Neuronal stem cell (in vitro differentiated cells): ENCODE measurements at regions not wholly inside any gene's neighbourhood (a gene's known extent, or its start where the extent isn't known, plus 50 kb on each side); places are given as distances from the start of the nearest gene placed in this dataset.
A peak's percentile ranks its signal among the peaks of the same experiment; 100 is the strongest.

Experiments
- DNase-seq: peaks from one replicate; pipeline ENCODE4 v3.0.0-alpha.2; 2013; ENCODE audit warnings: low spot score
- H2AFZ ChIP-seq: one replicate; pipeline ENCODE4 v1.6.1; 2013; ENCODE audit warnings: mild to moderate bottlenecking, low read length, inconsistent platforms
- H2AK5ac ChIP-seq: 2 replicates; pipeline ENCODE4 v1.6.1; 2013; ENCODE audit warnings: low read depth, mild to moderate bottlenecking, inconsistent platforms, low read length, moderate library complexity, mixed read lengths
- H2BK120ac ChIP-seq: 2 replicates; pipeline ENCODE4 v1.6.1; 2013; ENCODE audit warnings: low read depth, mild to moderate bottlenecking, inconsistent platforms, low read length, moderate library complexity, mixed read lengths
- H2BK12ac ChIP-seq: one replicate; pipeline ENCODE4 v1.6.1; 2013; ENCODE audit warnings: low read length, inconsistent platforms
- H2BK15ac ChIP-seq: 2 replicates; pipeline ENCODE4 v1.6.1; 2013; ENCODE audit warnings: mild to moderate bottlenecking, low read length, inconsistent platforms, mixed read lengths
- H2BK5ac ChIP-seq: one replicate; pipeline ENCODE4 v1.6.1; 2013; ENCODE audit warnings: inconsistent platforms, mild to moderate bottlenecking, low read length, moderate library complexity
- H3K14ac ChIP-seq: one replicate; pipeline ENCODE4 v1.6.1; 2013; ENCODE audit warnings: low read length, inconsistent platforms
- H3K18ac ChIP-seq: 2 replicates; pipeline ENCODE4 v1.6.1; 2013; ENCODE audit warnings: low read length, inconsistent platforms
- H3K23ac ChIP-seq: 2 replicates; pipeline ENCODE4 v1.6.1; 2013; ENCODE audit warnings: low read depth, mild to moderate bottlenecking, mixed read lengths, low read length, inconsistent platforms; ENCODE audit not compliant: poor library complexity
- H3K27ac ChIP-seq: replicated peaks from 3 replicates; pipeline ENCODE4 v1.5.1; 2013; ENCODE audit warnings: low read length, inconsistent platforms
- H3K27me3 ChIP-seq, 3 experiments: 2 replicates each; pipeline ENCODE4 v1.6.1; 2013; ENCODE audit warnings: low read length in 3 of 3, mild to moderate bottlenecking in 2 of 3, inconsistent platforms in 1 of 3, low read depth in 1 of 3, mixed read lengths in 1 of 3, moderate library complexity in 1 of 3; ENCODE audit not compliant: control insufficient read depth in 3 of 3, insufficient read depth in 3 of 3
- H3K36me3 ChIP-seq, 2 donors: replicated peaks in 1 of 2; 2 replicates each; pipeline ENCODE4 v1.6.1; 2013; ENCODE audit warnings: low read length in 2 of 2; ENCODE audit not compliant: control insufficient read depth in 2 of 2, insufficient read depth in 2 of 2
- H3K4ac ChIP-seq: 2 replicates; pipeline ENCODE4 v1.6.1; 2013; ENCODE audit warnings: inconsistent platforms, mild to moderate bottlenecking, low read length, moderate library complexity
- H3K4me1 ChIP-seq, 2 donors: 1 replicate in 1 of 2; 2 replicates in 1 of 2; pipeline ENCODE4 v1.6.1; 2013; ENCODE audit warnings: low read length in 2 of 2, low read depth in 1 of 2; ENCODE audit not compliant: control insufficient read depth in 2 of 2, insufficient read depth in 1 of 2
- H3K4me2 ChIP-seq: one replicate; pipeline ENCODE4 v1.6.1; 2013; ENCODE audit warnings: mild to moderate bottlenecking, low read length, inconsistent platforms; ENCODE audit not compliant: insufficient read depth, poor library complexity, severe bottlenecking
- H3K4me3 ChIP-seq, 2 donors: 2 replicates each; pipeline ENCODE4 v1.5.1; 2013; ENCODE audit warnings: low read length in 2 of 2, mild to moderate bottlenecking in 2 of 2, inconsistent platforms in 1 of 2, moderate library complexity in 1 of 2
- H3K79me1 ChIP-seq: one replicate; pipeline ENCODE4 v1.6.1; 2013; ENCODE audit warnings: low read depth, mild to moderate bottlenecking, inconsistent platforms, low read length, moderate library complexity
- H3K9ac ChIP-seq: one replicate; pipeline ENCODE4 v1.6.1; 2013; ENCODE audit warnings: mild to moderate bottlenecking, low read depth, low read length, inconsistent platforms; ENCODE audit not compliant: poor library complexity
- H3K9me3 ChIP-seq, 2 donors: replicated peaks in 1 of 2; 2 replicates each; pipeline versions ENCODE3 to v1.6.1; 2013; ENCODE audit warnings: low read length in 2 of 2, mild to moderate bottlenecking in 2 of 2, inconsistent platforms in 1 of 2, low read depth in 1 of 2, mixed read lengths in 1 of 2, moderate library complexity in 1 of 2; ENCODE audit not compliant: control insufficient read depth in 2 of 2, insufficient read depth in 1 of 2
- H4K8ac ChIP-seq: one replicate; pipeline ENCODE4 v1.6.1; 2013; ENCODE audit warnings: low read depth, mild to moderate bottlenecking, inconsistent platforms, low read length, moderate library complexity
- H4K91ac ChIP-seq: one replicate; pipeline ENCODE4 v1.6.1; 2013; ENCODE audit warnings: low read length, low read depth, mild to moderate bottlenecking, inconsistent platforms; ENCODE audit not compliant: poor library complexity
- WGBS, 2 donors: extraction: QIAGEN DNeasy Blood & Tissue Kit; methylation state at CpG; one replicate each; pipeline ENCODE4 v1.1.7; 2013; ENCODE audit warnings: missing lambda C conversion rate in 2 of 2, mixed read lengths in 1 of 2; ENCODE audit not compliant: insufficient read length in 2 of 2, insufficient replicate concordance in 1 of 2; ENCODE audit errors: extremely low coverage in 2 of 2; 5-methylcytosine and 5-hydroxymethylcytosine counted together

DNA sequence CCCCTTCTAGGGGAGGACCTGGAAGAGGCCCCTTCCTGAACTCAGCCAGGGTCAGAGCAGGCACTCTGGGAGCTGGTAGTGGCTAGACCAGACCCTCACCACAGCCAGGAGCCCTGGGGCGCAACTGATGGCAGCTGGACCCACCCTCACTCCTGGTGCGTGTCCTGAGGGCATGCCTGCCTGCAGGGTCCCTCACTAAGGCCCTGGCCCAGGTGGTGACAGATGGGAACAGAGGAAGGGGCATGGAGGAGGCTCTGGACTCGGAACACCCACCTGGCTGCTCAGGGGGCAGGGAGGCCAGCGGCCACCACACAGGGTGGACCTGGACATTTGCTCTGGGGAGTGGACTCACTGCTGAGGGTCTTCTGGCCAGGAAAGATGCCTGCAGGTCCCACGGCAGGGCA lies 342.2 kb upstream of the SFSWAP start:
- no peak overlapping the region for H4K91ac ChIP-seq
- peaks cover 0 to 4% (median 0%) of the 10 kb centered on the region in 3 experiments for H3K27me3 ChIP-seq
- H3K18ac ChIP-seq: no peak overlapping the region
- no peaks in the 10 kb centered on the region for H3K36me3 ChIP-seq
- peaks cover 0 to under 1% of the 10 kb centered on the region in 2 donors for H3K9me3 ChIP-seq
- no peak overlapping the region for H3K4me2 ChIP-seq
- H3K9ac ChIP-seq: no peak overlapping the region
- no peak overlapping the region for H2BK12ac ChIP-seq
- H2BK5ac ChIP-seq: peak overlapping the region; percentile 5
- peak overlapping the region; percentile 17 for H3K14ac ChIP-seq
- no peak for DNase-seq
- H3K27ac ChIP-seq: no peak overlapping the region
- H4K8ac ChIP-seq: no peak overlapping the region
- peaks cover 3 to 32% of the 10 kb centered on the region in 2 donors for H3K4me1 ChIP-seq
- H3K23ac ChIP-seq: peak overlapping the region; percentile 89
- H2AK5ac ChIP-seq: peak overlapping the region; percentile 60
- no peaks in the 10 kb centered on the region for H3K79me1 ChIP-seq
- H3K4ac ChIP-seq: no peak overlapping the region
- peak overlapping the region; percentile 71 for H2BK15ac ChIP-seq
- H3K4me3 ChIP-seq: no peak overlapping the region
- H2BK120ac ChIP-seq: no peak overlapping the region
- H2AFZ ChIP-seq: no peak overlapping the region
- no CpG with 5 or more reads among the region's 5 CpGs for WGBS, 2 donors

DNA sequence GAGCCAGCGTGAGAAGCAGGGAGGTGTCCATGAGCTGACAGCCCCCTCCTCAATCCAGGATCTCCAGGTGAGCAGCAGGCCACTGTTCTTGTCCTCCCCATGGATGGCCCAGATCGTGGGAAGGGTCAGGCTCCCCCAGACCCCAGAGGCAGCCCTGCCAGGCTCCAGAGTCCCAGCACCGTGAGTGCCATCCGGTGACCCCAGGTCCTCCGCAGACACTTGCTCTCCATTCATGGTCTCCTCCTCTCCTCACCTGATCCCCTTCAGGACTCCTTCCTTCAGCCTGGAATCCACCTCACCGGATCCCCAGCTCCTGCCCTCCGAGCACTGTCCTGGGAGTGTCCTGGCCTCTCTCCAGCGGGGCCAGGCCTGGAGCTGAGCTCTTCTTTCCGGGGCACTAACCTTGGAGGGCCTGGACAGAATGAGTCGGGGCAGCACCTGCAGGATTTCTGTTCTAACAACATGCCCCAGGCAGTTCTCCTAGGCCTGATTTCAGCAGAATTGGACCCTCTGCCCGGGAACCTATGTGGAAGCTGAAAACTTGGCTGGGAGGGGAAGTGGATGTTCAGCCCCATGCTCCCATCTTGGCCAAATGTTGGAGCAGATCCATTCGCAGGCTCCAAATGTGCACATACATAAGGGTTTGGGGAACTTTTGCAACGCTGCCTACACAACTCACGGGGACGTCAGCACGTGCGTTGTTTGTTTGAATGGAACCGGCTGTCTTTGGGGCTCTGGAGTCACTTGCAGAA lies 341.6 kb upstream of the SFSWAP start:
- no peak overlapping the region for H4K8ac ChIP-seq
- peak overlapping the region; percentile 60 for H2AK5ac ChIP-seq
- H2AFZ ChIP-seq: no peak overlapping the region
- H2BK120ac ChIP-seq: no peak overlapping the region
- H3K9ac ChIP-seq: no peak overlapping the region
- peak overlapping the region; percentile 5 for H2BK5ac ChIP-seq
- peaks cover 3 to 32% of the 10 kb centered on the region in 2 donors for H3K4me1 ChIP-seq
- peak overlapping the region; percentile 89 for H3K23ac ChIP-seq
- H3K4me3 ChIP-seq: no peak overlapping the region
- no peak overlapping the region for H3K4ac ChIP-seq
- H3K9me3 ChIP-seq: no peaks in the 10 kb centered on the region
- H4K91ac ChIP-seq: no peak overlapping the region
- no peak overlapping the region for H3K27ac ChIP-seq
- DNase-seq: no peak
- no peak overlapping the region for H3K4me2 ChIP-seq
- H3K18ac ChIP-seq: no peak overlapping the region
- no peak overlapping the region for H3K14ac ChIP-seq
- peaks cover 0 to 4% (median 0%) of the 10 kb centered on the region in 3 experiments for H3K27me3 ChIP-seq
- H3K36me3 ChIP-seq: no peaks in the 10 kb centered on the region
- no CpG with 5 or more reads among the region's 18 CpGs for WGBS, 2 donors
- H2BK15ac ChIP-seq: peak overlapping the region; percentile 71
- H3K79me1 ChIP-seq: no peaks in the 10 kb centered on the region
- H2BK12ac ChIP-seq: no peak overlapping the region

DNA sequence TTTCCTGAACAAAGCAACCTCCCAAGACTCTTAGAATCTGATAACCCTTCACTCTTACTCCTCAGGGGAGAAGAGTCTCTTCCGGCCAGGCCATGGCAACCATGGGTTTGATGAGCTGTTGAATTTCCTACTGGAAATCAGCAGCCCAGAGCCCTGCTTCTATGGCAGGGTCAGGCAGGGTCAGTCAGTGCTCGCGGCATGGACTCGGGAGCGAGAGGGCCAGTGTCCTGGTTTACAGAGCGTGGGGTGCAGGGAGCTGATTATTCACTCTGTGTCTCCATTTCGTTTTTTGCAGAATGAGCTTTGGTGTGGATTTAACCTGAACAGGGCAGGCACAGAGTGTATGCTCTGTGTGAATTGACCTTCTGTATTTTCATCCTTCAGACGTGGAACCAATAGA lies 340.6 kb upstream of the SFSWAP start:
- H2BK15ac ChIP-seq: no peak overlapping the region

DNA sequence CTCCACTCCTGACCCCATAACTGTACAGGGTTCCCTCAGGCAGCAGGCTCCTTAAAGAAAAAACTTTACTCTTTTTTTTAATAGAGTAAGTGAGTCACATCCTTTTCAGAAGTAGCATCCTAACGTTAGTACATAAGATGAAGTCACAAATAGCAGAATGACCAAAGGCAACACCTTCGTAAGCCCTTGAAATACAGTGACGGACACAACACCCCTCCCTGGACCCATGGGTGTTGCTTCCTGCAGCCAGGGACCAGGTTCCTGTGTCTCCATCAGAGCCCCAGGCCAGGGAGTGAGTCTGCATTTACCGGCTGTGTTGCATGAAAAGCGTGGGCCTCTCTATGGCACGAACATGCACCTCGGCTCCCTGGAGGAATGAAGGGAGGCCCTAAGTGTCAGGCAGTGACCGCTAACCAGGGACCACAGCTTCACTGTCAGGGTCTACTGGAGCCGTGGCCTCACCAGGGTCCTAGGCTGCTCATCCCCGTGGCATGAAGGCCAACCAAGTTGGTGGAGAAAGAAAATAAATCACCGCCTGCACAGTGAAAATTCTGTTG lies 340.0 kb upstream of the SFSWAP start:
- no peak overlapping the region for H3K9ac ChIP-seq
- no peak for DNase-seq
- WGBS, 2 donors: no CpG with 5 or more reads among the region's 11 CpGs

More for the DNA sequence above, 340.6 kb upstream of the SFSWAP start:
- Histone ChIP-seq H3K36me3 (no peaks in the 10 kb centered on the region), H3K18ac (no peak overlapping the region), H3K79me1 (no peaks in the 10 kb centered on the region), H3K9ac (no peak overlapping the region), H3K27me3 (no peaks in the 10 kb centered on the region), H4K91ac (no peak overlapping the region), H2BK5ac (no peak overlapping the region), H3K4me1 (peaks cover 3 to 32% of the 10 kb centered on the region in 2 donors), H3K4me2 (no peak overlapping the region), H2BK120ac (no peak overlapping the region), H3K23ac (peak overlapping the region; percentile 59), H2BK12ac (no peak overlapping the region), H2AFZ (peak overlapping the region; percentile 62), H3K27ac (no peak overlapping the region), H3K4me3 (no peak overlapping the region), H2AK5ac (no peak overlapping the region), H3K4ac (no peak overlapping the region), H3K9me3 (no peaks in the 10 kb centered on the region), H4K8ac (no peak overlapping the region), H3K14ac (no peak overlapping the region)
- no peak for DNase-seq
- no CpG with 5 or more reads among the region's 8 CpGs for WGBS, 2 donors

More for the DNA sequence above, 340.0 kb upstream of the SFSWAP start:
- H2BK15ac ChIP-seq: no peak overlapping the region
- H3K27ac ChIP-seq: no peak overlapping the region
- no peak overlapping the region for H3K4ac ChIP-seq
- no peak overlapping the region for H2BK5ac ChIP-seq
- peak overlapping the region; percentile 50 for H2AK5ac ChIP-seq
- no peak overlapping the region for H3K23ac ChIP-seq
- H2AFZ ChIP-seq: peak overlapping the region; percentile 45
- H3K9me3 ChIP-seq: no peaks in the 10 kb centered on the region
- H3K27me3 ChIP-seq: no peaks in the 10 kb centered on the region
- peaks cover 3 to 32% of the 10 kb centered on the region in 2 donors for H3K4me1 ChIP-seq
- H3K36me3 ChIP-seq: no peaks in the 10 kb centered on the region
- H2BK12ac ChIP-seq: no peak overlapping the region
- no peak overlapping the region for H3K4me3 ChIP-seq
- H4K91ac ChIP-seq: no peak overlapping the region
- H4K8ac ChIP-seq: no peak overlapping the region
- H2BK120ac ChIP-seq: no peak overlapping the region
- H3K18ac ChIP-seq: peak overlapping the region; percentile 67
- H3K4me2 ChIP-seq: no peak overlapping the region
- no peak overlapping the region for H3K14ac ChIP-seq
- no peaks in the 10 kb centered on the region for H3K79me1 ChIP-seq
